GM19025 (cell line): ENCODE measurements at regions not wholly inside any gene's neighbourhood (a gene's known extent, or its start where the extent isn't known, plus 50 kb on each side); places are given as distances from the start of the nearest gene placed in this dataset.

Experiments used
- ATAC-seq: cut with Tn5 transposase; IDR thresholded peaks from one replicate; pipeline ENCODE4 v1.9.1; 2021; ENCODE audit warnings: mild to moderate bottlenecking, low read depth, moderate library complexity; ENCODE audit not compliant: unreplicated experiment

- no peak for ATAC-seq
These were observed 90.2 kb upstream of the SOD3 start for GRCh38 chr4:24705016-24705753.

GRCh38 chr4:24713604-24714003 lies 81.8 kb upstream of the SOD3 start:
- no peak for ATAC-seq

- no peak for ATAC-seq
These were observed 75.8 kb upstream of the SOD3 start for GRCh38 chr4:24719615-24720014.

DNA sequence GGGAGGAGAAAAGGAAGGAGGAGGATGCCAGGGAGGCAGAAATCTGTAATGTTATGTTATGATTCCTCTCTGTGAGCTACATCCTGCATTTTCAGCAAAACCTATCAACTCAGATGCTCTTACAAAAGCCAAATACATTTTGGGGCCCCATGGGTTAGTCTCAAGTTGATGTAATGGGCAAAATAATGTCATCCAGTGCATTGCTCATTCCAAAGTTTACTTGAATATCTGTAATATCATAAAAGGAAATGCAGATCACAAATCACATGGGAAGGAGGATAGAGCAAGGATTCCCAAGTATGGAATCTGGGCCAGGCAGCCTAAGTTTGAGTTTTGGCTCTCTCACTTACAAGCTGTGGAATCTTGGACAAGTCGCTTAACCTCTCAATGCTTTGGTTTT lies 74.9 kb upstream of the SOD3 start:
- no peak for ATAC-seq

- no peak for ATAC-seq
These were observed 74.4 kb upstream of the SOD3 start for GRCh38 chr4:24720979-24721378.

DNA sequence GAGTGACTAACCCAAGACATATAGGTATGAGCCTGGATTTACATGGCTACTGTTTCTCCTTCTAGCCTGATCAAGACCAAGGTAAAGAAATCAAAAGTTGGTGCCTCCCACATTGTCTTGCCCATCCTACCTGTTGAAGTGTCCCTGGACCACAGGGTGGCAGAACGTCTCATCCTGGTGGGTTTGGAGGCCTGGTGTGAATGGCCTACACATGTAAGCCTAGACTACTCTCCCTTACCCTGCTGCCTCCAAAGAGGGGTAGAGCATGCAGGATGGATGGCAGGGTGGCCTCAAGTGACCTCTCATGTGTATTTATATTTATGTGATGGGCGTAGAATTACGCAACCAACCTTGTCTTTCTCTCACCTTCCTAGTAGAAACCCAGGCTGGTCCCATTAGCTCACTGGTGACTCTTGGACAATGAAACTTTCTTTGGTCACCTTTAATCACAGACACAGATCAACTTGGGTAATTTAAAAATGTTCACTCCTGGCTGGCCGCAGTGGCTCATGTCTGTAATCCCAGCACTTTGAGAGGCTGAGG lies 73.3 kb upstream of the SOD3 start:
- ATAC-seq: no peak

- ATAC-seq: no peak
These were observed 67.8 kb upstream of the SOD3 start for GRCh38 chr4:24727390-24728224.

GRCh38 chr4:24729119-24729730 lies 66.1 kb upstream of the SOD3 start:
- no peak for ATAC-seq

DNA sequence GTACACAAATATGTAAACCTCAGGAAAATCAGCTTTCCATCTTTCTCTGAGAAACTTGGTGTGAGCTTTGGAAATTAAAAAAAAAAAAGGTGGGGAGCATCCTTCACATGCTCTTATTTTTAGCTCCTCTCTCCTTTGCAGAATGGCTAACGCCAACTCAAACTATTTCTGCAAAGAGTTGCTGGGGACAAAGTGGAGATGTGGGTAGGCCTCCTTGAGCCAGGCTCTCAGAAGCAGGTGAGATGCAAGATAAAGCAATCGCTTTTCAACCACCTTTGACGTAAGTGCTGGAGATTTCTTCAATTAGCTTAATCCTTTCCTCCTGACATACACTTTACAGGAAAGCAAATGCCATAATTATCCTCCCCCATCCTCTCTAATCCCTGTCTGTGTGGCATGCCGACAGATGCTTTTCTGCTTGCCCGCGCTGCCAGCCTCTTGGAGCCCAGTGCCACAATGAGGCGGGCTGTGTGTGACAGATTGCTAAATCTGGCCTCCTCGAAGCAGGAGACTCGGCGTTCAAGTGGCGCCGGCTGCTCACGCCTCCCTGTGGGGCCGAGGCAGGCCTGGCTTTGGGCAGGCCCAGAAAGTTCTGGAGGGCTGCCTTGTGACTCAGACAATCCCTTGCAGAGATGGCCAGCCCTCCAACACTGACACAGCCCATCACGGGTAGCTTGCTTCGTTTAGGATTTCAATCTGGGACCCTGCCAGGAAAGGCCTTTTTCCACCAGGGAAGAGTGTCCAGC lies 64.9 kb upstream of the SOD3 start:
- no peak for ATAC-seq

- no peak for ATAC-seq
These were observed 63.9 kb upstream of the SOD3 start for GRCh38 chr4:24731448-24731847.

- no peak for ATAC-seq
These were observed 60.9 kb upstream of the SOD3 start for GRCh38 chr4:24734511-24734910.

- no peak for ATAC-seq
These were observed 59.3 kb upstream of the SOD3 start for GRCh38 chr4:24736066-24736465.

GRCh38 chr4:24741910-24742309 lies 53.5 kb upstream of the SOD3 start:
- ATAC-seq: no peak

- ATAC-seq: no peak
These were observed 53.0 kb upstream of the SOD3 start for GRCh38 chr4:24742335-24742734.

- no peak for ATAC-seq
These were observed 52.6 kb upstream of the SOD3 start for GRCh38 chr4:24742773-24743172.

DNA sequence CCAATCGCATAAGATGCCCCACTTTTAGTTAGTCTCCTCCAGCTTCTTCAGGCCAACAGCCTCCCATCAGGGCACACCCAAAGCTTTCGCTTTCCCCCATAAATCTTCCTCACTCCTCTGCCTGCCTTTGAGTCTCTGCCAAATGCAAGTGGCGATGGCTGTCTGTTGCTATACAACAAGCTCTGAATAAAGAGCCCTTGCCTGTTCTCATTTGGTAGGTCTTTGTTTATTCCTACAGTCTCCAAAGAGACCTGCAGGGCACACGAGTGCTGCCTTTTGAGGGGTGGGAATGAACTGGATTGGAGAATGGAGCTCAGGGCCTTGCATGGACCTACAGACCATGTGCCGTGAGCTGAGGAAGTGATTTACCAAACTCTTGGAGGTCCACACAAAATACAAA lies 52.2 kb upstream of the SOD3 start:
- ATAC-seq: no peak

GRCh38 chr4:24743927-24744326 lies 51.4 kb upstream of the SOD3 start:
- ATAC-seq: no peak

DNA sequence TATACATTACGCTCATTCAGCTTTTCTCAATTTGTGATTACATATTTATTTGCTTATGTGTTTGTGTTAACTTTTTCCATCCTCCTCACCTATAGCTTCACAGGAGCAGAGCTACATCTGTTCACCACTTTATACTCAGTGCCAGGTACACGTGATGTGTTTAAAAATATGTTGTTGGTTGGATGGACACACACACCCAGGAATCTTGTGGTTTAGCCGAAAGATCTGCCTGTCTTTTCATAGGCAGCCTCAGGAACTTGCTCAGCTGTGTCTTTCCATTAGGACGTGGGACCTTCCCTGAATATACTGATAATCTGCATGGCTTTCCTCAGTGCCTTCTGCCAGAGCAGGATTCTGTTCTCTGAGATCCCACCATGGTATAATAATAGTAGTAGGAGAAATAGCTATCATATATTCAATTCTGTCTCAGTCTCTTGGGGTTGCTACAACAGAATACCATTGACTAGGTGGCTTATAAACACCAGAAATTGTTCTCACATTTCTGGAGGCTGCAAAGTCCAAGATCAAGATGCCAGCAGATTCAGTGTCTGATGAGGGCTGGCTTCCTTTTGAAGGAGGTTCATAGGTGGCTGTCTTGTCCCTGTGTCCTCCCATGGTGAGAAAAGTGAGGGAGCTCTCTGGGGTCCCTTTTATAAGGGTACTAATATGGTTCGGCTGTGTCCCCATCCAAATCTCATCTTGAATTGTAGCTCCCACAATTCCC lies 50.0 kb upstream of the SOD3 start:
- no peak for ATAC-seq
